B cell (primary cell): ENCODE measurements at regions not wholly inside any gene's neighbourhood (a gene's known extent, or its start where the extent isn't known, plus 50 kb on each side); places are given as distances from the start of the nearest gene placed in this dataset.

Experiments
- ATAC-seq: fragments of 200-7000 bp; cut with Tn5 transposase; one replicate; pipeline ENCODE4 v1.10.0; 2021; ENCODE audit warnings: low read depth, mild to moderate bottlenecking, moderate number of reproducible peaks, moderate library complexity
- CTCF ChIA-PET: fragments of 350-600 bp; sonication (Branson Sonifier 250); formaldehyde crosslinking; loops from one replicate; lab custom pipeline; 2021; ENCODE audit warnings: antibody characterized with exemption, inconsistent platforms; lab: Charles Lee
- POLR2A ChIA-PET: fragments of 350-600 bp; sonication (Branson Sonifier 250); formaldehyde crosslinking; loops from one replicate; lab custom pipeline; 2021; ENCODE audit warnings: antibody characterized with exemption; lab: Charles Lee
- DNase-seq: peaks from one replicate; pipeline ENCODE4 v3.0.0; 2013
- H2AFZ ChIP-seq: 2 replicates; pipeline ENCODE4 v1.6.1; 2012; ENCODE audit warnings: mild to moderate bottlenecking, low read depth, low read length; ENCODE audit not compliant: insufficient read depth, poor library complexity, severe bottlenecking
- H3K27ac ChIP-seq, 2 donors: 1 replicate in 1 of 2; 2 replicates in 1 of 2; pipeline ENCODE4 v1.5.1; 2012 to 2013; ENCODE audit warnings: low read length in 2 of 2, mild to moderate bottlenecking in 2 of 2, moderate library complexity in 1 of 2
- H3K27me3 ChIP-seq, 4 experiments: fragments of 200-600 bp in 1 of 4; sonication (generic) in 1 of 4; replicated peaks in 1 of 4; 1 replicate in 2 of 4; 2 replicates in 2 of 4; pipeline versions ENCODE4 v1.6.1 to v1.7.0; 2013 to 2016; ENCODE audit warnings: low read length in 3 of 4, mild to moderate bottlenecking in 2 of 4, mixed read lengths in 1 of 4, moderate library complexity in 1 of 4; ENCODE audit not compliant: insufficient read depth in 4 of 4, control insufficient read depth in 3 of 4; ENCODE audit errors: control extremely low read depth in 1 of 4
- H3K36me3 ChIP-seq, 2 experiments: replicated peaks in 1 of 2; 1 replicate in 1 of 2; 2 replicates in 1 of 2; pipeline versions ENCODE4 v1.6.1 to v1.7.1; 2013; ENCODE audit warnings: low read length in 1 of 2; ENCODE audit not compliant: insufficient read depth in 2 of 2, control insufficient read depth in 1 of 2; ENCODE audit errors: control extremely low read depth in 1 of 2, extremely low read depth in 1 of 2
- H3K4me1 ChIP-seq, 2 donors: fragments of 200-600 bp in 1 of 2; sonication (generic) in 1 of 2; 1 replicate in 1 of 2; 2 replicates in 1 of 2; pipeline versions ENCODE4 v1.5.1 to v1.6.1; 2013 to 2017; ENCODE audit warnings: low read length in 2 of 2; ENCODE audit not compliant: control insufficient read depth in 2 of 2, insufficient read depth in 2 of 2
- H3K4me2 ChIP-seq: replicated peaks from 2 replicates; pipeline ENCODE3; 2012; ENCODE audit warnings: mild to moderate bottlenecking, low read depth, low read length; ENCODE audit not compliant: poor library complexity, severe bottlenecking
- H3K4me3 ChIP-seq, 5 experiments: fragments of 200-600 bp in 1 of 5; sonication (generic) in 1 of 5; 1 replicate in 3 of 5; 2 replicates in 2 of 5; pipeline versions ENCODE4 v1.5.1 to v1.7.0; 2011 to 2016; ENCODE audit warnings: low read length in 4 of 5, mild to moderate bottlenecking in 4 of 5, low read depth in 2 of 5, control low read depth in 1 of 5, moderate library complexity in 1 of 5; ENCODE audit not compliant: insufficient read depth in 1 of 5; ENCODE audit errors: control extremely low read depth in 1 of 5, extremely low read depth in 1 of 5
- H3K79me2 ChIP-seq: fragments of 200-600 bp; sonication (generic); one replicate; pipeline ENCODE4 v1.6.0; 2016; ENCODE audit warnings: low read length; ENCODE audit not compliant: control insufficient read depth, insufficient read depth
- H3K9ac ChIP-seq: fragments of 200-600 bp; sonication (generic); 2 replicates; pipeline ENCODE4 v1.6.1; 2017; ENCODE audit warnings: mild to moderate bottlenecking, low read length, moderate library complexity
- H3K9me3 ChIP-seq, 3 donors: one replicate each; pipeline versions ENCODE4 v1.6.1 to v1.7.1; 2013; ENCODE audit warnings: low read length in 2 of 3; ENCODE audit not compliant: control insufficient read depth in 2 of 3, insufficient read depth in 1 of 3; ENCODE audit errors: control extremely low read depth in 1 of 3
- H4K20me1 ChIP-seq: 2 replicates; pipeline ENCODE4 v1.6.0; 2012; ENCODE audit warnings: mild to moderate bottlenecking, low read length; ENCODE audit not compliant: insufficient read depth, control insufficient read depth, poor library complexity, severe bottlenecking
- H3K27ac Mint-ChIP-seq: one replicate; pipeline ENCODE4 v1.8.0; 2021; ENCODE audit warnings: mixed read lengths
- H3K27me3 Mint-ChIP-seq: one replicate; pipeline ENCODE4 v1.8.0; 2021; ENCODE audit warnings: mixed read lengths
- H3K4me1 Mint-ChIP-seq: one replicate; pipeline ENCODE4 v1.8.0; 2021; ENCODE audit warnings: mixed read lengths
- H3K4me3 Mint-ChIP-seq: one replicate; pipeline ENCODE4 v1.8.0; 2021; ENCODE audit warnings: mixed read lengths
- H3K9me3 Mint-ChIP-seq: one replicate; pipeline ENCODE4 v1.8.0; 2022; ENCODE audit warnings: mixed read lengths; ENCODE audit not compliant: insufficient read depth
- EZH2 ChIP-seq: IDR thresholded peaks from 2 replicates; pipeline ENCODE4 v1.6.1; 2012; ENCODE audit warnings: borderline replicate concordance, low read depth, mild to moderate bottlenecking, moderate library complexity, low read length; ENCODE audit not compliant: insufficient read depth, poor library complexity, severe bottlenecking
- WGBS: methylation state at CpG from one replicate; pipeline ENCODE4 v1.1.5; 2013; ENCODE audit warnings: missing lambda C conversion rate; ENCODE audit not compliant: insufficient coverage; 5-methylcytosine and 5-hydroxymethylcytosine counted together
- intact Hi-C: fragments of 100-400 bp; cut with micrococcal nuclease; formaldehyde crosslinking; loops from one replicate; pipeline ENCODE4 v1.10.0; 2022
- TF ChIP-seq, protein P1 (sequence below): fragments of 200-600 bp; IDR thresholded peaks from one replicate; pipeline ENCODE4 v1.8.0; 2022; ENCODE audit warnings: antibody characterized with exemption, mild to moderate bottlenecking

DNA sequence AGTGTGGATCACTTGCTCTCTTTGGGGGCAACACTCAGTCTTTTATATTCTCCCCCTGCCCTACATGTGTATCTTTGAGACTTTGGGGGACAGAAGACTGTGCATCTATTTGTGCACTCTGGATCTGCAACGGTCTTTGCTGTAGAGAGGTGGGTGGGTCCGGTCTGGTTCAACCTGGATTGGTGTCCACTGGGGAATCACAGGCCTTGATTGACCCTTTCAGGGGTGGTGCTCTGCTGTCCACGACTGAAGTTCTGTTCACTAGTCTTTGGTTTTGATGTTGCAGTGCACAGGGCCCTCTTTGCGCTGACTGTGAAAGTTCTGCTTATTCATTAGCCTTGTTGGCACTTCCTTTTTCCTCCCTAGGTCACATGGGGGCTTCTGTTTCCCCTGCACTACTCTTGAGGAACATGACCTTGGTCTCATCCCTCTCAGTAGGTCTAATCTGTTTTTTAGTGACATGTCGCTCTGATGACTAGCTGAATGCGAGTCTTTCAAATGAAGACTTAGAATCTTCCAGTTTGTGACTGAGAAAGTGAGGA, 284.2 kb downstream of the SV2B start:
- POLR2A ChIA-PET, result no interaction called here
- intact Hi-C loops, result no loop called here

DNA sequence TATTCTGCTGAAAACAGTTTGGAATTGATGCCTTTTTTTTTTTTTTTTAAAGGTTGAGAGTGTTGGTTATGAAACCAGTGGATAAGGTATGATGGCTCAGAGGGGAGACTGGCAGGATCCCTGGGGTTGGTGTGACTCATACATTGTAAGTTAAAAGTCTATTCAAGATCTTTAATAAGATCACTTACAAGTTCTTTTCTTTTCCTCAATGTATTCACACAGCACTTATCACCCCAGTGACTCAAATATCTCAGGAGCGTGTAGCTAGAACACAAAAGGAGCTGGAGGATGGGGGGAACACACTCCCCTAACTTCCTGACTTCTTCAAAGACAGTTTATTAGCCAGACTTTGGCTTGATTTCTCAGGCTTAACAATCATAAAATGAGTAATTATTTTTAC, 285.3 kb downstream of the SV2B start:
- TF ChIP-seq, protein P1, sequence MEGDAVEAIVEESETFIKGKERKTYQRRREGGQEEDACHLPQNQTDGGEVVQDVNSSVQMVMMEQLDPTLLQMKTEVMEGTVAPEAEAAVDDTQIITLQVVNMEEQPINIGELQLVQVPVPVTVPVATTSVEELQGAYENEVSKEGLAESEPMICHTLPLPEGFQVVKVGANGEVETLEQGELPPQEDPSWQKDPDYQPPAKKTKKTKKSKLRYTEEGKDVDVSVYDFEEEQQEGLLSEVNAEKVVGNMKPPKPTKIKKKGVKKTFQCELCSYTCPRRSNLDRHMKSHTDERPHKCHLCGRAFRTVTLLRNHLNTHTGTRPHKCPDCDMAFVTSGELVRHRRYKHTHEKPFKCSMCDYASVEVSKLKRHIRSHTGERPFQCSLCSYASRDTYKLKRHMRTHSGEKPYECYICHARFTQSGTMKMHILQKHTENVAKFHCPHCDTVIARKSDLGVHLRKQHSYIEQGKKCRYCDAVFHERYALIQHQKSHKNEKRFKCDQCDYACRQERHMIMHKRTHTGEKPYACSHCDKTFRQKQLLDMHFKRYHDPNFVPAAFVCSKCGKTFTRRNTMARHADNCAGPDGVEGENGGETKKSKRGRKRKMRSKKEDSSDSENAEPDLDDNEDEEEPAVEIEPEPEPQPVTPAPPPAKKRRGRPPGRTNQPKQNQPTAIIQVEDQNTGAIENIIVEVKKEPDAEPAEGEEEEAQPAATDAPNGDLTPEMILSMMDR, result no peak
- no peak for TF ChIP-seq EZH2
- ATAC-seq (no peak), DNase-seq (no peak)
- Histone ChIP-seq H3K27ac (no peak overlapping the region), H3K79me2 (no peaks in the 10 kb centered on the region), H3K27me3 (no peaks in the 10 kb centered on the region), H3K9me3 (no peaks in the 10 kb centered on the region), H3K36me3 (no peaks in the 10 kb centered on the region), H2AFZ (no peak overlapping the region), H3K9ac (no peak overlapping the region), H3K4me2 (no peak overlapping the region), H4K20me1 (no peaks in the 10 kb centered on the region), H3K4me3 (no peak overlapping the region), H3K4me1 (no peaks in the 10 kb centered on the region)
- Mint-ChIP-seq H3K9me3 (no peaks in the 10 kb centered on the region), H3K27ac (no peak overlapping the region), H3K27me3 (no peaks in the 10 kb centered on the region), H3K4me1 (no peaks in the 10 kb centered on the region), H3K4me3 (no peak overlapping the region)
- CTCF ChIA-PET, result no interaction called here
- no CpG with 5 or more reads among the region's 1 CpG for WGBS
- intact Hi-C loops, result no loop called here
- POLR2A ChIA-PET, result no interaction called here

More for the DNA sequence above, 284.2 kb downstream of the SV2B start:
- Histone ChIP-seq H3K79me2 (no peaks in the 10 kb centered on the region), H3K4me1 (no peaks in the 10 kb centered on the region), H3K27ac (no peak overlapping the region), H3K36me3 (no peaks in the 10 kb centered on the region), H4K20me1 (no peaks in the 10 kb centered on the region), H3K4me2 (no peak overlapping the region), H3K4me3 (no peak overlapping the region), H3K27me3 (no peaks in the 10 kb centered on the region), H3K9me3 (no peaks in the 10 kb centered on the region), H3K9ac (no peak overlapping the region), H2AFZ (no peak overlapping the region)
- DNase-seq (no peak), ATAC-seq (no peak)
- no peaks in the 10 kb centered on the region for H3K4me1 Mint-ChIP-seq
- CTCF ChIA-PET, result no interaction called here
- no peak overlapping the region for H3K27ac Mint-ChIP-seq
- TF ChIP-seq EZH2, result no peak
- TF ChIP-seq, protein P1, result no peak
- no peaks in the 10 kb centered on the region for H3K27me3 Mint-ChIP-seq
- H3K4me3 Mint-ChIP-seq, result no peak overlapping the region
- WGBS, result 61% methylated on average over 3 of the region's 6 CpGs
- no peaks in the 10 kb centered on the region for H3K9me3 Mint-ChIP-seq
